Uterus (tissue), 2 donors: ENCODE measurements at regions not wholly inside any gene's neighbourhood (a gene's known extent, or its start where the extent isn't known, plus 50 kb on each side); places are given as distances from the start of the nearest gene placed in this dataset.

ENCODE experiments used
- CTCF ChIP-seq, 4 experiments: fragments of 200-600 bp in 2 of 4; fragments of 450-650 bp in 2 of 4; sonication (generic) in 2 of 4; IDR thresholded peaks; one replicate each; pipeline ENCODE4 v1.5.1; 2016 to 2019; ENCODE audit warnings: antibody characterized with exemption in 4 of 4, mild to moderate bottlenecking in 2 of 4, moderate library complexity in 1 of 4
- POLR2A ChIP-seq, 2 donors: fragments of 450-650 bp; IDR thresholded peaks; one replicate each; pipeline ENCODE4 v1.6.1; 2016; ENCODE audit warnings: antibody characterized with exemption in 2 of 2, mild to moderate bottlenecking in 1 of 2, moderate library complexity in 1 of 2

- TF ChIP-seq POLR2A (IDR thresholded peaks at IDR 0.05), result no peak
- TF ChIP-seq CTCF (IDR thresholded peaks at IDR 0.05), result no peak
Measured at GRCh38 chr2:133789743-133790142, 221.5 kb upstream of the NCKAP5 start.
